Sigmoid colon (tissue), 6 donors: ENCODE measurements at regions not wholly inside any gene's neighbourhood (a gene's known extent, or its start where the extent isn't known, plus 50 kb on each side); places are given as distances from the start of the nearest gene placed in this dataset.
"Not testable (repeated sequence)": the region's sequence is repeated elsewhere in the genome, so short reads cannot be mapped to it uniquely, and the experiment has no call there.

Experiments
- DNase-seq: peaks from one replicate; pipeline ENCODE4 v3.0.0-alpha.2; 2019
- H3K27ac ChIP-seq, 4 donors: fragments of 200-600 bp; sonication (generic); one replicate each; pipeline ENCODE4 v1.5.1; 2016 to 2019; ENCODE audit warnings: mild to moderate bottlenecking in 1 of 4
- H3K27me3 ChIP-seq, 3 donors: fragments of 200-600 bp; sonication (generic); one replicate each; pipeline ENCODE4 v1.5.1; 2019; ENCODE audit warnings: mild to moderate bottlenecking in 1 of 3
- H3K36me3 ChIP-seq, 4 donors: fragments of 200-600 bp; sonication (generic); one replicate each; pipeline ENCODE4 v1.5.1; 2016 to 2019
- H3K4me1 ChIP-seq, 4 donors: fragments of 200-600 bp; sonication (generic); one replicate each; pipeline ENCODE4 v1.5.1; 2017 to 2019
- H3K4me3 ChIP-seq, 4 donors: fragments of 200-600 bp; sonication (generic); one replicate each; pipeline ENCODE4 v1.5.1; 2017 to 2019; ENCODE audit warnings: mild to moderate bottlenecking in 2 of 4, moderate library complexity in 1 of 4
- H3K9me3 ChIP-seq, 4 donors: fragments of 200-600 bp in 3 of 4; sonication (generic) in 3 of 4; one replicate each; pipeline versions ENCODE4 v1.5.1 to v1.6.1; 2013 to 2019
- EP300 ChIP-seq, 4 donors: sonication (generic); formaldehyde crosslinking; IDR thresholded peaks; one replicate each; pipeline ENCODE4 v1.6.1; 2017; ENCODE audit warnings: antibody characterized with exemption in 4 of 4
- POLR2A ChIP-seq, 2 donors: fragments of 450-650 bp; IDR thresholded peaks; one replicate each; pipeline ENCODE4 v1.6.1; 2016; ENCODE audit warnings: antibody characterized with exemption in 2 of 2, mild to moderate bottlenecking in 2 of 2, moderate library complexity in 2 of 2
- POLR2AphosphoS5 ChIP-seq, 4 donors: sonication (generic); formaldehyde crosslinking; IDR thresholded peaks; one replicate each; pipeline ENCODE4 v1.6.1; 2017; ENCODE audit warnings: antibody characterized with exemption in 4 of 4
- WGBS, 2 donors: extraction: QIAGEN DNeasy Blood & Tissue Kit; methylation state at CpG; one replicate each; pipeline ENCODE4 v1.1.7; 2013; 5-methylcytosine and 5-hydroxymethylcytosine counted together
- intact Hi-C: fragments of 100-400 bp; cut with DNase I; formaldehyde crosslinking; loops from one replicate; pipeline ENCODE4 v1.15.1; 2023
- TF ChIP-seq, protein P1 (sequence below), 4 experiments: fragments of 450-650 bp in 3 of 4; fragments of 200-600 bp in 1 of 4; IDR thresholded peaks; one replicate each; pipeline ENCODE4 v1.5.1; 2016 to 2019; ENCODE audit warnings: antibody characterized with exemption in 4 of 4, mild to moderate bottlenecking in 3 of 4, moderate library complexity in 2 of 4
- donor health status: healthy with polysubstance abuse.
- donor health status: healthy.

DNA sequence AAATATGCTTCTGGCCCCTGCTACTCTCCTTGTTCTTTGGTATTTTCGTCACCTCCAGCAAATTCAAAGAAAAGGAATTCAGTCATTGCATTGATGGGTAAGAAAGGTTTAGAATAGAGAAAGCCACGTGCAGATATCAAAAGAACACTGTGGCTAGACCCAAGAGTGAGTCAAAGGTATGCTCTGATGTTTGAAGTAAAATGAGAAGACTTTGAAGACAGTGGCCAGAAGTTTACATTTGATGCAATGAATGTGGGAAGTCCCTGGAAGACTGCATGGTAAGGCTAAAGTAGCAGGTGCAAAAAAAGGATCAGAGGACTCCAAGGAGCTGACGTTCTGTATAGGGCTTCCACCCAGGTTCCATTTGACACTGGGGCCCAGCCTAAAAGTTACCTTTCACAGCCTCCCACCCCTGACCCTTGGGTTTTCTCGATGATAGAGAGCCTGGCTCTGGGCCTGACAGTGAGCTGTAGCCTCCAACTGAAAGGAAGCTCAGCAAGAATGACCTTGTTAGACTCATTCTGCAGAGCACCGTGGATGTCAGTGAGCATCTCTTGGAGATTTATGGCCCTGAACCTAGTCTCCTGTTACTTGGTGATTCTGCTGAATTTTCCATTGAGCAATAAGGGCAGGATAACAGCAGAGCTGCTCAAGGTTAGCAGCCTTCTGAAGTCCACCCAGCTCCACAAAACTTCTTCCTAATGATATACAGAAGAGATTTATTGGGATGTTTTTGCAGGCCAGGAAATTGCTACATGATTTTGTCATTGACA, 223.7 kb upstream of the RBBP8 start:
- Histone ChIP-seq H3K27me3 (no peaks in the 10 kb centered on the region), H3K4me1 (peaks cover 0 to 36% (median 20%) of the 10 kb centered on the region in 4 donors), H3K36me3 (no peaks in the 10 kb centered on the region), H3K4me3 (no peak overlapping the region), H3K9me3 (no peaks in the 10 kb centered on the region), H3K27ac (no peak overlapping the region)
- peak in 3 of 4 donors; percentile 22 to 49 (median 35) for TF ChIP-seq POLR2AphosphoS5 (IDR thresholded peaks at IDR 0.05)
- TF ChIP-seq EP300 (IDR thresholded peaks at IDR 0.05), result no peak
- 68 to 76% methylated on average over 5 of the region's 5 CpGs for WGBS, 2 donors
- DNase-seq, result no peak
- intact Hi-C loops, result no loop called here

DNA sequence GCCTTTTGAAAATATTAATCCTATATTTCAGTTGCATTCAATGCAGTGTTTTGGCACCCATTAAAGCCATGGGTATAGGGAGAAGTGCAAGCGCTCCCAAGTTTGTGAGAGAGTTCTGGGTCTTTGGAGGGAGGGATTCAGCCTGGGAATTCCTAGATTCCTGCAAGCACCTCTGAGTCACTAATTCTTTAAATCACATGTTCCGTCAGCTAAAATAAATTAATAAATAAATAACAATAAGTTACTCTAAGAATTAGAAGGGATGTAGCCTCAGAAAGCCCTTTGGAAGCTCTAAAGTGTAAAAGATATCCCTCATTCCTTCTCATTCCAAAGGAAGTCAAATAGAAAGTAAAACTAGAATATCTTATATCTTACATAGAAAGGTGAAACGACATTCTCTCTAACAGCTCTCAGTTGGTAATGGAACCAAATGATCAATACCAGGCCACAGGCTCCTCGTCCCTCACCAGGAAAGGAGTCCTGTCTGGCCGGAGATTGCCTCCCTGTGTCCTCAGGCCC, 222.4 kb upstream of the RBBP8 start:
- Histone ChIP-seq H3K27me3 (no peaks in the 10 kb centered on the region), H3K9me3 (no peaks in the 10 kb centered on the region), H3K27ac (peak overlapping the region; percentile 25 to 62 (median 56)), H3K4me3 (peak overlapping the region in 3 of 4 donors; percentile 37 to 44 (median 39)), H3K4me1 (peaks cover 0 to 36% (median 20%) of the 10 kb centered on the region in 4 donors), H3K36me3 (no peaks in the 10 kb centered on the region)
- DNase-seq, result no peak
- no peak for TF ChIP-seq POLR2A (IDR thresholded peaks at IDR 0.05)
- TF ChIP-seq, protein P1, sequence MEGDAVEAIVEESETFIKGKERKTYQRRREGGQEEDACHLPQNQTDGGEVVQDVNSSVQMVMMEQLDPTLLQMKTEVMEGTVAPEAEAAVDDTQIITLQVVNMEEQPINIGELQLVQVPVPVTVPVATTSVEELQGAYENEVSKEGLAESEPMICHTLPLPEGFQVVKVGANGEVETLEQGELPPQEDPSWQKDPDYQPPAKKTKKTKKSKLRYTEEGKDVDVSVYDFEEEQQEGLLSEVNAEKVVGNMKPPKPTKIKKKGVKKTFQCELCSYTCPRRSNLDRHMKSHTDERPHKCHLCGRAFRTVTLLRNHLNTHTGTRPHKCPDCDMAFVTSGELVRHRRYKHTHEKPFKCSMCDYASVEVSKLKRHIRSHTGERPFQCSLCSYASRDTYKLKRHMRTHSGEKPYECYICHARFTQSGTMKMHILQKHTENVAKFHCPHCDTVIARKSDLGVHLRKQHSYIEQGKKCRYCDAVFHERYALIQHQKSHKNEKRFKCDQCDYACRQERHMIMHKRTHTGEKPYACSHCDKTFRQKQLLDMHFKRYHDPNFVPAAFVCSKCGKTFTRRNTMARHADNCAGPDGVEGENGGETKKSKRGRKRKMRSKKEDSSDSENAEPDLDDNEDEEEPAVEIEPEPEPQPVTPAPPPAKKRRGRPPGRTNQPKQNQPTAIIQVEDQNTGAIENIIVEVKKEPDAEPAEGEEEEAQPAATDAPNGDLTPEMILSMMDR (IDR thresholded peaks at IDR 0.05), result no peak
- TF ChIP-seq EP300 (IDR thresholded peaks at IDR 0.05), result no peak
- no peak for TF ChIP-seq POLR2AphosphoS5 (IDR thresholded peaks at IDR 0.05)
- 25 to 58% methylated on average over 5 of the region's 5 CpGs for WGBS, 2 donors
- intact Hi-C loops, result no loop called here

DNA sequence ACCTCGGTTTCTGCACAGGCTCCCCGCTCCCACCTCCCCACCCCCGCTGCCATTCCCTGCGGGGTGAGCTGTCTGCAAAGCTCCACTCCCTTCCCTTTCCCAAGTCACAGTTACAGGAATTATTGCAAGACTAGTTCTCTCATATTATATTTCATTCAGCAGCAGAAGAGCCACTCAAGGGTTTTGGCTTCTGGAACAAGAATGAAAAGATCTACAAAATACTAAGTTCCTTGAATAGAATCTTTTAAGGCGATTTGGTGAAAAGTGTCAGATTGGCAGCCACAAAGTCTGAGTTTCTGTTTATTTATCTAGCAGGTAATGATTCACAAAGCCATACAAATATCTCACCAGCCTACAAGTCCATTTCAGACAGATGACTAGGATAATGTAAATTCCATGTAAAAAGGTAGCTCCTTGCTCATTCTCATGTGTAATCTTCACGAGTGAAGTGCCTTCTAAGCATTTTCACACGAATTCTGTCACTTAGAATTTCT, 221.9 kb upstream of the RBBP8 start:
- 15 to 52% methylated on average over 7 of the region's 7 CpGs for WGBS, 2 donors
- Histone ChIP-seq H3K27ac (peak overlapping the region; percentile 25 to 62 (median 56)), H3K4me3 (peak overlapping the region in 3 of 4 donors; percentile 37 to 44 (median 39)), H3K9me3 (no peaks in the 10 kb centered on the region), H3K4me1 (peaks cover 0 to 36% (median 20%) of the 10 kb centered on the region in 4 donors), H3K27me3 (no peaks in the 10 kb centered on the region), H3K36me3 (no peaks in the 10 kb centered on the region)
- intact Hi-C loops, result no loop called here
- no peak for DNase-seq
- TF ChIP-seq POLR2A (IDR thresholded peaks at IDR 0.05) (no peak), POLR2AphosphoS5 (IDR thresholded peaks at IDR 0.05) (peak in 1 of 4 donors; percentile 53)

DNA sequence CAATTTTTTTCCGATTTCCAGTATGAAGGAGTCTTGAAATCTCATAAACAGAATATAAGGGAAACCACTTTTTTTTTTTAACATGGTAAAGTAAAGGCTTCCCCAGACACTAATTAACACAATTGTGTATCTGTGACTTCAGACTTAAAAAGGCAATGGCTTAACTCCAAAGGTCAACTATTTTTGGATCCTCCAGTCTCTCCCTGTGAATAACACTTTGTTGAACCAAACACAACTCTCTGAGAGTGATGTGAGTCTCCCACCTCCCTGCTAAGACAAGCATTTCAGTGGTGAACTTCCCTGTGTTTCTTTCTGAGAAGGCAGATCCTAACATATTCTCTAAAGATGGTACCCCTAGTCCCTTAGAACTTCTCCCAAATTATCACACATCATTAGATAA, 219.6 kb upstream of the RBBP8 start:
- Histone ChIP-seq H3K4me3 (no peak overlapping the region), H3K4me1 (peaks cover 0 to 36% (median 20%) of the 10 kb centered on the region in 4 donors), H3K36me3 (no peaks in the 10 kb centered on the region), H3K27me3 (no peaks in the 10 kb centered on the region), H3K27ac (peak overlapping the region in 1 of 4 donors; percentile 4), H3K9me3 (no peaks in the 10 kb centered on the region)
- TF ChIP-seq POLR2AphosphoS5 (IDR thresholded peaks at IDR 0.05) (no peak), POLR2A (IDR thresholded peaks at IDR 0.05) (no peak), EP300 (IDR thresholded peaks at IDR 0.05) (no peak)
- TF ChIP-seq, protein P1 (IDR thresholded peaks at IDR 0.05), result no peak
- DNase-seq, result no peak
- WGBS, 2 donors, result 76 to 81% methylated on average over 1 of the region's 1 CpG
- intact Hi-C loops, result no loop called here

DNA sequence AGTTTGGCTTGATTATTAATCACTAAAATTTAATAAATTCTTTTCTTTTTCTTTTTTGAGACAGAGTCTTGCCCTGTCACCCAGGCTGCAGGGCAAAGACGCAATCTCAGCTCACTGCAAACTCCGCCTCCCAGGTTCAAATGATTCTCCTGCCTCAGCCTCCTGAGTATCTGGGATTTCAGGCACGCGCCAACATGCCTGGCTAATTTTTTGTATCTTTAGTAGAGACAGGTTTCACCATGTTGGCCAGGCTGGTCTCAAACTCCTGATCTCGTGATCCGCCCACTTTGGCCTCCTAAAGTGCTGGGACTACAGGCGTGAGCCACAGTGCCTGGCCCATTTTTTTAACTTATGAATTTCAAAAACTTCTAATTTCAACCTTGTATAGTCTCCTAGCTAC, 215.6 kb upstream of the RBBP8 start:
- 94 to 97% methylated on average over 7 of the region's 7 CpGs for WGBS, 2 donors
- intact Hi-C loops, H3K4me3 ChIP-seq: not testable (repeated sequence)

DNA sequence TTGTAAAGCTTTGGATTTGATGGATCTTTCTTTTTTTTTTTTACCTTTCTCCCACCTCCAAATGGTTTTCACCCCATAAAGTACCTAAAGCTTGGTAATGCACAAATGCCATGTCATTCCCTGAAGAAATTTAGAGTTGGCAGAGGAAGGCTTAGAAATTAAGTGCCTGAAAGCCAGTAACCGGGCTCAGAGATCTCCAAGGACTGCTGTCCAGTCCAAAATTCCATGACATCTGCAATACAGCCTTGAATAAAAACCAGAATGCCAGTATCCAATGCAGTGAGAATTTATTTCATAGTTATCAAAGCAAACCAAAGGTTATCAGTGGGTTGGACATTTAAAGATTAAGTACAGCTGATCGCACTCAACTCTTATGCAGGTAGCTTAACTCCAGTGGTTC, 209.9 kb upstream of the RBBP8 start:
- TF ChIP-seq POLR2A (IDR thresholded peaks at IDR 0.05) (no peak), POLR2AphosphoS5 (IDR thresholded peaks at IDR 0.05) (no peak), EP300 (IDR thresholded peaks at IDR 0.05) (no peak)
- TF ChIP-seq, protein P1 (IDR thresholded peaks at IDR 0.05), result no peak
- no peak overlapping the region for H3K4me3 ChIP-seq
- peak overlapping the region in 3 of 4 donors; percentile 12 to 53 (median 13) for H3K27ac ChIP-seq
- no peaks in the 10 kb centered on the region for H3K9me3 ChIP-seq
- H3K27me3 ChIP-seq, result no peaks in the 10 kb centered on the region
- intact Hi-C loops, result no loop called here
- no peak for DNase-seq
- WGBS, 2 donors, result 86 to 90% methylated on average over 2 of the region's 2 CpGs
- no peaks in the 10 kb centered on the region for H3K36me3 ChIP-seq
- peaks cover 0 to 16% (median 15%) of the 10 kb centered on the region in 4 donors for H3K4me1 ChIP-seq

More for the DNA sequence above, 215.6 kb upstream of the RBBP8 start:
- not testable (repeated sequence) for DNase-seq, H3K27me3 ChIP-seq, H3K9me3 ChIP-seq, H3K27ac ChIP-seq, H3K36me3 ChIP-seq
- peaks cover 0 to 12% (median 5%) of the 10 kb centered on the region in 4 donors for H3K4me1 ChIP-seq
